ENCODE measurements at regions not wholly inside any gene's neighbourhood (a gene's known extent, or its start where the extent isn't known, plus 50 kb on each side); places are given as distances from the start of the nearest gene placed in this dataset.

DNA sequence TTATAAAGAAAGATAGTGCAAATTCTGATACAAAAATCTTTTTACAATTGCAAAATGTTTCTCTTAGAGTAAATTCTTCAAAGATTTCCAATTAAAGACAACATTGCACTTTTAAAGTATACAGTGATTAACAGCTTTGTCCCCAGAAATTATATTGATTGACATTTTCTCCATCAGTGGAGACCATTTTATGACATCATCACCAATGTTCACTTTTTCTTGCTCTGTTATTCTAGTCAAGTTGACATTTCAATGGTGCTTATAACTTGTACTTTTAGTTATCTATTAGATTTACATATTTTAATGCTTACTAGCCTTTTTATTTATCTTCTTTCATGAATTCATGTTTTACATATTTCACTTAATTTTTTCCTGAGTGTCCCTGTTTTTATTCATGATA is 524.8 kb downstream of the HAO1 start:
- Histone ChIP-seq H3K4me3 (no peak overlapping the region), H3K36me3 (ENCODE audit: low read depth) (no peaks in the 10 kb centered on the region), H3K4me1 (ENCODE audit: low read depth) (no peaks in the 10 kb centered on the region), H3K9me3 (no peaks in the 10 kb centered on the region)
- ATAC-seq (no peak), DNase-seq (no peak)
- intact Hi-C loops (cut with DNase I, micrococcal nuclease), result no loop called here
- TF ChIP-seq, protein P1, sequence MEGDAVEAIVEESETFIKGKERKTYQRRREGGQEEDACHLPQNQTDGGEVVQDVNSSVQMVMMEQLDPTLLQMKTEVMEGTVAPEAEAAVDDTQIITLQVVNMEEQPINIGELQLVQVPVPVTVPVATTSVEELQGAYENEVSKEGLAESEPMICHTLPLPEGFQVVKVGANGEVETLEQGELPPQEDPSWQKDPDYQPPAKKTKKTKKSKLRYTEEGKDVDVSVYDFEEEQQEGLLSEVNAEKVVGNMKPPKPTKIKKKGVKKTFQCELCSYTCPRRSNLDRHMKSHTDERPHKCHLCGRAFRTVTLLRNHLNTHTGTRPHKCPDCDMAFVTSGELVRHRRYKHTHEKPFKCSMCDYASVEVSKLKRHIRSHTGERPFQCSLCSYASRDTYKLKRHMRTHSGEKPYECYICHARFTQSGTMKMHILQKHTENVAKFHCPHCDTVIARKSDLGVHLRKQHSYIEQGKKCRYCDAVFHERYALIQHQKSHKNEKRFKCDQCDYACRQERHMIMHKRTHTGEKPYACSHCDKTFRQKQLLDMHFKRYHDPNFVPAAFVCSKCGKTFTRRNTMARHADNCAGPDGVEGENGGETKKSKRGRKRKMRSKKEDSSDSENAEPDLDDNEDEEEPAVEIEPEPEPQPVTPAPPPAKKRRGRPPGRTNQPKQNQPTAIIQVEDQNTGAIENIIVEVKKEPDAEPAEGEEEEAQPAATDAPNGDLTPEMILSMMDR (IDR thresholded peaks at IDR 0.05), result no peak

DNA sequence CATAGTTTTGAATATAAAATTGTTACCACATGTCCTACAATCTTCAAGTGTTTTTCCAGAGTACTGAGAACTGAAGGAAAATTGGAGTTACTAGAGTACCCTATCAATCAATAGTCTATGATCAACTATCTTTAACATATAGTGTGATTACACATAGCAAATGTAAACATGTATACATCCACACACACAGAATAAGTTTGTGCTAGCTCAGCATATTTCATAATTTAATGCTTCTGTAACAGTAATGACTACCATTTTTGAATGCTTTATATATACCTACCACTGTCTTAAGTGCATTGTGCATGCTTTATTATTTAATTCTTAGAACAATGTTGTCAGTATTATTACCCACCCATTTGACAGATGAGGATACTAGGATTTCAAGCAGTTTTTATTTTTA is 523.9 kb downstream of the HAO1 start:
- DNase-seq, result no peak
- ATAC-seq, result no peak
- Histone ChIP-seq H3K4me1 (ENCODE audit: low read depth) (no peaks in the 10 kb centered on the region), H3K9me3 (no peaks in the 10 kb centered on the region), H3K36me3 (ENCODE audit: low read depth) (no peaks in the 10 kb centered on the region), H3K4me3 (no peak overlapping the region)
- TF ChIP-seq, protein P1 (IDR thresholded peaks at IDR 0.05), result no peak
- intact Hi-C loops (cut with DNase I, micrococcal nuclease), result no loop called here

DNA sequence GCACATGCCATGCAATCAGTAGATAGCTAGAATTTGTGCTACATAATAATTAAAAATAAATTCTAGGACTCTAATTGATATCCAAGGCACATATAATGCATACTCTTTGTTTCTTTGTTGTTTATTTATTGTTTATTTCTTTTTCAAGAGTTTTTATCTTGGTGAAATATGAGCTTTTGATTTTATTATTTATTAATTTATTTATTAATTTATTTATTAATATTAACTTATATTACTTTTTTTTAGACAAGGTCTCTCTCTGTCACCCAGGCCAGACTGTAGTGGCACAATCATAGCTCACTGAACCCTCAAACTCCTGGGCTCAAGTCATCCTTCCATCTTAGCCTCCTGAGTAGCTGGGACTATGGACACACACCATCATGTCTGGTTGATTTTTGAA is 519.9 kb downstream of the HAO1 start:
- H3K9me3 ChIP-seq, result no peaks in the 10 kb centered on the region
- intact Hi-C loops (cut with DNase I, micrococcal nuclease), result no loop called here

DNA sequence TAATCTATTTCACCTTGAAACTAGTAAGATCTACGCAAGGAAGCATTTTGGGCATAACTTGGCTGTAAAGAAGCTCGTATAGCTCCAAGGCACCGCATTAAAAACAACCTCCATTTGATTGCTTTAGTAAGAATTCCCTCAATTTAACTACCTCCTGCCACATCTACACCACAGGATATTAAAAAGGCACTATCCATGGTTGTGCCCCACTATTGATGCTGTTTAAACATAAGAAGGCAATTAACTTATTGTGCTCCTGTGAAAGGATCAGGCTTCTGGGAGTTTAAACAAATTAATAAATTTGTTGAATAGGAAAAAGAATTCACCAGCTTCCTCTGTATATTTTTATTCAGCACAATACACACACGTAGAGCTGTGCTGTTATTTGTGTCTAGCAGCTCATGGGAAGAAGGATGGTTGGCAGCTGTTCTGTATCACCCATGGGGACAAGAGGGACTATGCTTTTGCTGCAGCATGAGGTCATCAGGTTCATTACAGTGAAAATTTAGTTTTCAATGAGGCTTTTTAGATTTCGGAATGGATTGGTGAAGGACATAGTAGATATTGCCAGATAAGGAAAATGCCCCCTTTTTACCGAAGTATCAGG is 513.3 kb downstream of the HAO1 start:
- ATAC-seq (no peak), DNase-seq (no peak)
- Histone ChIP-seq H3K4me1 (ENCODE audit: low read depth) (no peaks in the 10 kb centered on the region), H3K9me3 (no peaks in the 10 kb centered on the region), H3K36me3 (ENCODE audit: low read depth) (no peaks in the 10 kb centered on the region), H3K4me3 (no peak overlapping the region)
- TF ChIP-seq, protein P1 (IDR thresholded peaks at IDR 0.05), result no peak
- intact Hi-C loops (cut with DNase I, micrococcal nuclease), result no loop called here

More for the DNA sequence above, 519.9 kb downstream of the HAO1 start:
- no peak overlapping the region for H3K4me3 ChIP-seq
- H3K4me1 ChIP-seq (ENCODE audit: low read depth), result no peaks in the 10 kb centered on the region
- H3K36me3 ChIP-seq (ENCODE audit: low read depth), result no peaks in the 10 kb centered on the region
- TF ChIP-seq, protein P1 (IDR thresholded peaks at IDR 0.05), result no peak
- no peak for ATAC-seq
- no peak for DNase-seq

DNA sequence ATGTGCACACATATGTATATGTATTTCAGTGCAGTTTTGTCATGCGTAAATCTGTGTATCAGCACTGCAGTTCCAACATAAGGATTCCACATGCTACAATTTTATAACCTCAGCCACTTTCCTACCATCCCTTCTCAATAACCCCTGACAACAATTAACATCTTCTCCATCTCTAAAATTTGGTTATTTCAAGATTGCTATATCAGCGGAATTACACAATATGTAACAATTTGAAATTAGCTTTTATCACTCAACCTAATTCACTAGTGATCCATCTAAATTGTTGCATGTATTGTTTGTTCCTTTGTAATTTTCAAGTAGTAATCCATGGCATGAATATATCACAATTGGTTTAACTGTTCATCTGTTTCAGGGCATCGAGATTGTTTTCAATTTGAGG is 511.3 kb downstream of the HAO1 start:
- intact Hi-C loops (cut with DNase I, micrococcal nuclease), result no loop called here
- no peak for DNase-seq
- Histone ChIP-seq H3K36me3 (ENCODE audit: low read depth) (no peaks in the 10 kb centered on the region), H3K4me3 (no peak overlapping the region), H3K9me3 (no peaks in the 10 kb centered on the region), H3K4me1 (ENCODE audit: low read depth) (no peaks in the 10 kb centered on the region)
- no peak for ATAC-seq
- TF ChIP-seq, protein P1 (IDR thresholded peaks at IDR 0.05), result no peak

DNA sequence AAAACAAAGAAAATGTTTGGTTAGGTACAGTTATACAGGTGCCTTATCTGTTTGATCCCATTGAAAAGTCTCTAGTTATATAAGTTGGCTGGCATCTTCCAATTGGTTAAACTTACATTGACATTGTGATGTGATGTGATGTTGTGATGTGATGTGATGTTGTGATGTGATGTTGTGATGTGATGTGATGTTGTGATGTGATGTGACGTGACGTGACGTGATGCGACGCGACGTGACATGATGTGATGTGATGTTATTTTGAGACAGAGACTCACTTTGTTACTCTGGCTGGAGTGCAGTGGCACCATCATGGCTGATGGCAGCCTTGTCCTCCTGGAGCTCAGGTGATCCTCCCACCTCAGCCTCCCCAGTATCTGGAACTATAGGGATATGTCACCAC is 507.6 kb downstream of the HAO1 start:
- Histone ChIP-seq H3K9me3 (no peaks in the 10 kb centered on the region), H3K4me1 (ENCODE audit: low read depth) (no peaks in the 10 kb centered on the region), H3K4me3 (no peak overlapping the region), H3K36me3 (ENCODE audit: low read depth) (no peaks in the 10 kb centered on the region)
- TF ChIP-seq, protein P1 (IDR thresholded peaks at IDR 0.05), result no peak
- DNase-seq (no peak), ATAC-seq (no peak)
- intact Hi-C loops (cut with DNase I, micrococcal nuclease), result no loop called here
